Left renal pelvis (tissue), 4 donors: ENCODE measurements at regions not wholly inside any gene's neighbourhood (a gene's known extent, or its start where the extent isn't known, plus 50 kb on each side); places are given as distances from the start of the nearest gene placed in this dataset.
"Not testable (repeated sequence)": the region's sequence is repeated elsewhere in the genome, so short reads cannot be mapped to it uniquely, and the experiment has no call there.

Experiments used
- DNase-seq, 4 donors: peaks; one replicate each; pipeline ENCODE4 v3.0.0-alpha.2; 2013; ENCODE audit warnings: low read depth in 4 of 4, low spot score in 3 of 4

DNA sequence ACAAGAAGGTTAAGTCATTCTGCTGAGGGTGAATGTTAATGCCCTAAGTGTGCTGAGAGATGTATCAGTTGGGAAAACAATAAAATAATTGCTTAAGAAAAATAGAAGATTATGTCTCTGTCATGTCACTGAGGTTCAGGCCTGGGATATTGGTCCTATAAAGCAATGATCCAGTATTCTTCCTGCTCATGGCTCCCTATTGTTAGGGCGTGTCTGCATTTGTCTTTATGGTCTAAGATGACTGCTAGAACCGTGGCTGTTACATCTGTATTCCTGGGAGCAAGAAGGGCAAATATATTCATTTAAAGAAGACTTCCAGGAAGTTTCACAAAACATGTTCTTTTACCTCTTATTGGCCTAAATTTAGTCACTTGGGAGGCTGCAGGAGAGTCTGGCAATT, 125.0 kb downstream of the KCNE4 start:
- DNase-seq, result no peak

DNA sequence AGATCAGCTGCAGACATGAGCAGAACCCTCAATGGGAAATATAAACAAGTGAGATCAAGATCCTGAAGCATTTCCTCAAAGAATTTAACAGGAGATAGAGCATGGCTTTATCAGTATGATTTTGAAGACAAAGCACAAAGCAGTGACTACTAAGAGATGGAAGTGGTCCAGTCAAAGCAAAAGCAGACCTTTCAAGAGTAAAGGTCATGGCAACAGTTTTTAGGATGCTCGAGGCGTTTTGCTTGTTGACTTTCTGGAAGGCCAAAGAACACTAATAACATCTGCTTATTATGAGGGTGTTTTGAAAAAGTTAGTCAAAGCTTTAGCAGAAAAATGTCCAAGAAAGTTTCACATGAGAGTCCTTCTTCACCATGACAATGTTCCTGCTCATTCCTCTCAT, 128.5 kb downstream of the KCNE4 start:
- DNase-seq, result no peak

- DNase-seq, result no peak
Observed at GRCh38 chr2:223181561-223181960, 129.6 kb downstream of the KCNE4 start.

- no peak for DNase-seq
Observed at GRCh38 chr2:223182356-223182755, 130.4 kb downstream of the KCNE4 start.

DNA sequence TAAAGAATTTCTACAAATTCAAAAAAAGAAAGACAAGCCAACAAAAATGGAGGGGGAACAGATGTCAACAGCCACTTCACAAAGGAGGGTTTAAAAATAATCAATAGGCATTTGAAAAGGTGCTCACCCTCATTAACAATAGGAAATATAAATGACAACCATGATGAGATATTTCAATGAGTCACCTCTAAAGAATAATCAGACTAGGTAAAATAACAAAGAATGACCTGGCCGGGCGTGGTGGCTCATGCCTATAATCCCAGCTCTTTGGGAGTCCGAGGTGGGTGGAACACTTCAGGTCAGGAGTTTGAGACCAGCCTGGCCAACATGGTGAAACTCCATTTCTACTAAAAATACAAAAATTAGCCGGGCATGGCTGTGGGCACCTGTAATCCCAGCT, 133.6 kb downstream of the KCNE4 start:
- no peak for DNase-seq

GRCh38 chr2:223187256-223187655, 135.3 kb downstream of the KCNE4 start:
- no peak for DNase-seq

GRCh38 chr2:223190561-223191206, 138.7 kb downstream of the KCNE4 start:
- DNase-seq, result not testable (repeated sequence)

DNA sequence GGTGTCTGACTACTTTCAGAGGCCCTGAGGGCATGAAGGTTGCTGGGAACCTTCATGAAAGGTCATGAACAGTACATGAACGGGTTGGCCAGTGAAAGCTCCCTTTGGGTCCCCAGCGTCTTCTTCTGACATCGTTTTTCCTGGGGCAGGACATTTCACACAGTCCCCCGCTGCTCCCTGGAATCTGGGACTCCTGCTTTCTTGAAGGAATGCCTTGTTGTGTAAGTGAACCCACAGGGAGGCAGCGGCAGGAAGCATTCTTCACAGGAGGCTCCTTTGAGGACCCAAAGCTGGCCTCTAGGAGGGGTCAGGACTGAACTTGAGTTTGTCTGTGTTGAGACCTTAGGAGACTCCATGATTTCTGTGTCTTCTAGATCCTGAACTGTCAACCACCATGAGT, 144.3 kb downstream of the KCNE4 start:
- DNase-seq, result no peak

DNA sequence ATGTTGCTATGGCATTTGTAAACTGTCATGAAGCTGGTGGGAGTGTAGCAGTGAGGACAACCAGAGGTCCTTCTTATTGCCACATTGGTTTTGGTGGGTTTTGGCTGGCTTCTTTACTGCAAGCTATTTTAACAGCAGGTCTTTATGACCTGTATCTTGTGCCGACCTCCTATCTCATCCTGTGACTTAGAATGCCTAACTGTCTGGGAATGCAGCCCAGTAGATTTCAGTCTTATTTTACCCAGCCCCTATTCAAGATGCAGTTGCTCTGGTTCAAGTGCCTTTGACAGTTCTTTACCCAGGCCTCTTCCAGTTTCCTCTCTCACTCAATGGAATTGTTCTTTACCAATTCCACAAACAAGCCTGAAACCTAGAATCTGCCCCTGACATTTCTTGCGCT, 145.1 kb downstream of the KCNE4 start:
- DNase-seq, result no peak

DNA sequence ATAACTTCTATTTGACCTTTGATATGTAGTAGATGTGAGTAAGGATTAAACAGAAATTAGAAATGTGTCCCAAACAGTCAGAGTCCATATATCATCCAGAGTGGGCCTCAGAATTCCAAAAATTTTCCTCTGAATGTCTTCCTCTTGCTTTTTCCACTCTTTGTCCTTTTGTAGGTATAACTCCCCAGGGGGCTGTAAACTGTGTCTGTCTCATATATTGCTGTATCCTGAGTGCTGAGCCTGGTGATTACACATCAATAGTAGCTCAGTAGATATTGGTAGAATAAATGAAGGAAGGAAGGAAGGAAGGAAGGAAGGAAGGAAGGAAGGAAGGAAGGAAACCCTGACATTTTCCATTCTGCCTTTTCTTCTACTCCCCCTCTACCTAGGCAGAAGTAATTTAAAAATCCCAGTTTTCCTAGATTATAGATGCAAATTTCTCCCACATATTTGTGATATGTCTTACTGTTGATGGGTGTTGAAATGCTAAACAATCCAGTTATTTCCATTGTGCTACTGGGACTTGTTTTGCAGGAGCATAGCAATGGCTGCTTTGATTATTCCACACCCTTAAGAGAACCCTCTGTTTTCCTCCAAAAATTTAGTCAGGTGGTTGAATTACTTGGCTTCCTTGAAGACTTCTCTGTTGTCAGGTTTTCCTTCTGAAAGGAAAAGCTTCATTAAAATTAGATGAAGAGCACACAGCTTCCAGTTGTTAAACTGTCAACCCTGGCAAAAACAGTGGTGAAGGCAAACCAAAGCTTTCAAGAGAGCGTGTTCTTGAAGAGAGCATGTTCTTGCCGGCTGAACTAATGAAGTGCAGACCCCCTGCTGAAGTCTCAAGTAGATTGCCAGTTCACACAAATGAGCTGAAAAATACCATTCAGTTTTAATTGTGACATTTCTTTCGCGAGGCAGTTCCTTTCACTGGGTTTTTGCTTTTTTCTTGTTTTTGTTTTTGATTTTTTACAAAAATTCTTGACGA, 147.8 kb downstream of the KCNE4 start:
- no peak for DNase-seq

- DNase-seq, result no peak
Observed at GRCh38 chr2:223203971-223204929, 152.3 kb downstream of the KCNE4 start.

DNA sequence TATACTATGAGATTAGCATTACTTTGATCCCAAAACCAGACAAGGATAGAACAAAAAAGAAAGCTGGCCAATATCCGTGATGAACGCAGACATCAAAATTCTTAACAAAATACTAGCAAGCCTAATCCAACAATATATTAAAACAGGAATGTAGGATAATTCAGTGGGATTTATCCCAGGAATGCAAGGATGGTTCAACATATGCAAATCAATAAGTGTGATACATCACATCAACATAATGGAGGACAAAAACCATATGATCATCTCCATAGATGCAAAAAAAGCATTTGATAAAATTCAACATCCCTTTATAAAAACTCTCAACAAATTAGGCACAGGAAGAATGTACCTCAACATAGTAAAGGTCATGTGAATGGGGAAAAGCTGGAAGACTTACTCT, 158.5 kb downstream of the KCNE4 start:
- no peak for DNase-seq

DNA sequence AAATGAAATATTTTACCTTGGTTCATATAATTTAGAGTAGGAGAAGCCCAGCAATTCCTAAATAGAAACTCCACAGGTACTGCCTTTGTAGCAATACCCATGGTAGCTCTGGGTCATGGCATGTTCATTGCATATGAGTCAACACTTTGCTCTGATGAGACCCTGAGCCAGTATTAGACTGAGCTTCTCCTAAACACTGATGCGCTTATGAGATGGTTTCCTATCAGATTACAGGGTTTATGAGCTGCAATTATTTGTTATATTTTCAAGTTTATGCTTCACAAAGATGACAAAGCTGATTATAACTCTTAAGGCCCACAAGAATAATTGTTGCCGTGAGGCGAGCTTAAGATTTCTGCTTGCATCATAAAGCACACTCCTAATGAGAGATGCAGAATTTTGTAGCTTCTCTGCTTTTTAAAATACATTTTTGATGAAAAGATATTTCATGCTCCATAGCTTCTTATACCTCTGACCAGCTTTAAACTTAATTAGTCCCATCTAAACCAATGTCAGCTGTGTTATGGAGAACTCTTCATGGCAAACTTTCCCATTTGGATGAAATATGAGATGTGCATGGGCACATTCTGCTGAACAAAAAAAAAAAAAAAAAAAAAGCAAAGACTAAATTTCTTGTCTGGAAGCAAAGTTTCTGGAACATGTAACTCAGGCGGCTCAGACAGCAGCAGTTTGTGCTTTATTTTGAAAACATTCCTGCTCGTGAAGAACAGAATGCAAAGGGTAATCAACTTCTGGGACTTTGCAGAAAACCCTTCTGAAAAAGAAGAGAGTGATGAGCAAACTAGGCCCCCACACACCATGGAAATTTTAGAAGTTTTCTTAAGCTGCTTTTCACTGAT, 162.6 kb downstream of the KCNE4 start:
- no peak for DNase-seq

DNA sequence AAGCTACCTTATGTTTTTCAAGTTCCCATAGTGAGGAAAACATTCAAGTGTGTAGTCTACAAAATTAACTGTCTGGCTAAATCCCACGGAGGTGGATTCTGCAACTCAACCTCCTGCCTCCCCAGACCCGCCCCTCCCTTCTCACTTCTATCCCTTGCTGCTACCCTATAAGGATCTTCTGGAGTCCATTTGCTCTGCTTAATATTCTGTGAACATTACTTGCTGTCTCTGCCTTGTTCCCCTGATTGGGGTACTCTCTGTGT, 163.2 kb downstream of the KCNE4 start:
- DNase-seq, result peak in 1 of 4 donors; percentile 11

GRCh38 chr2:223217373-223217772, 165.4 kb downstream of the KCNE4 start:
- no peak for DNase-seq

DNA sequence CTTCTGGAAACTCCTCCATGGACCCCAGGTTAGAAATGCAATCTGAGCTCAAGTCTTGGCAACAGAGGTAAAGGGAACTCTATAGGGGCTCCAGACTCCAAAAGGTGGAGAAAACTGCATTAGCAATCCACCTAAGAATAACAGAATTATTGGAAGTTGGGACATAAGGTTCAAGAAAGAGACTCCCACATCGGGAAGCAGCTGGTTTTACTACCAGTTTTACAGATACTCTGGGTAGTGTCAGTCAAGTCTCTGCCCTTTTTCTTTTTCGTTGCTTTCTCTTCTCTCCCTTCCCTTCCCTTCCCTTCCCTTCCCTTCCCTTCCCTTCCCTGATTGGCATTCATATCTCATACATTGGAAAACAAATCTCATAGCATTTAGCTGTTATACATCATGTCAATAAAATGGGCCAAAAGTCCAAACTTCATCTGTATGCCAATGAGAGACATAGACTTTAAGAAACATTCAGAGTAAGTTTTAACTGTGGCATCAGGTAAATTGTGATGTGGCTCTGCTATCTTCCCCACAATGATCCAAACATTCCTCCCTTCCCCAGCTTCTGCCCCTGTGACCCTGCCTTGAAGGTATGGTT, 166.7 kb downstream of the KCNE4 start:
- DNase-seq, result no peak

GRCh38 chr2:223219872-223220657, 168.1 kb downstream of the KCNE4 start:
- DNase-seq, result no peak

GRCh38 chr2:223220658-223220925, 168.6 kb downstream of the KCNE4 start:
- DNase-seq, result no peak

- DNase-seq, result no peak
Observed at GRCh38 chr2:223221139-223221835, 169.3 kb downstream of the KCNE4 start.
